Skeletal muscle tissue (tissue), 3 donors: ENCODE measurements at regions not wholly inside any gene's neighbourhood (a gene's known extent, or its start where the extent isn't known, plus 50 kb on each side); places are given as distances from the start of the nearest gene placed in this dataset.

ENCODE experiments used
- H3K27ac ChIP-seq: one replicate; pipeline ENCODE4 v1.7.0; 2013; ENCODE audit warnings: mild to moderate bottlenecking, low read depth, low read length, inconsistent platforms
- H3K27me3 ChIP-seq, 3 donors: one replicate each; pipeline ENCODE4 v1.7.0; 2013; ENCODE audit warnings: low read length in 3 of 3; ENCODE audit not compliant: control insufficient read depth in 3 of 3, insufficient read depth in 3 of 3
- H3K36me3 ChIP-seq, 3 donors: one replicate each; pipeline ENCODE4 v1.7.0; 2013; ENCODE audit warnings: low read length in 3 of 3; ENCODE audit not compliant: control insufficient read depth in 3 of 3, insufficient read depth in 3 of 3
- H3K4me1 ChIP-seq, 3 donors: one replicate each; pipeline ENCODE4 v1.7.0; 2013; ENCODE audit warnings: low read length in 3 of 3, mild to moderate bottlenecking in 3 of 3; ENCODE audit not compliant: control insufficient read depth in 3 of 3, insufficient read depth in 3 of 3
- H3K4me3 ChIP-seq, 3 donors: one replicate each; pipeline ENCODE4 v1.7.0; 2013; ENCODE audit warnings: low read length in 3 of 3
- H3K9ac ChIP-seq, 3 donors: one replicate each; pipeline ENCODE4 v1.7.0; 2013; ENCODE audit warnings: low read length in 3 of 3, mild to moderate bottlenecking in 3 of 3, moderate library complexity in 2 of 3, low read depth in 1 of 3
- H3K9me3 ChIP-seq, 3 donors: one replicate each; pipeline ENCODE4 v1.7.0; 2013; ENCODE audit warnings: low read length in 3 of 3; ENCODE audit not compliant: control insufficient read depth in 3 of 3
- donor health status: Osteomylitis.

- Histone ChIP-seq H3K9me3 (no peaks in the 10 kb centered on the region), H3K36me3 (no peaks in the 10 kb centered on the region), H3K4me1 (peaks cover 13 to 19% (median 15%) of the 10 kb centered on the region in 3 donors), H3K4me3 (no peak overlapping the region), H3K9ac (no peak overlapping the region), H3K27me3 (no peaks in the 10 kb centered on the region), H3K27ac (peak overlapping the region; percentile 81)
These were observed 479.9 kb upstream of the AKR1E2 start for GRCh38 chr10:4345877-4346646.

GRCh38 chr10:4344492-4344994 is 481.5 kb upstream of the AKR1E2 start:
- H3K9ac ChIP-seq: peak overlapping the region; percentile 33 to 47 (median 37)

GRCh38 chr10:4343873-4344272 is 482.1 kb upstream of the AKR1E2 start:
- Histone ChIP-seq H3K36me3 (no peaks in the 10 kb centered on the region), H3K4me3 (peak overlapping the region in 1 of 3 donors; percentile 44), H3K9me3 (no peaks in the 10 kb centered on the region), H3K4me1 (peaks cover 13 to 19% (median 15%) of the 10 kb centered on the region in 3 donors), H3K9ac (peak overlapping the region in 1 of 3 donors; percentile 40), H3K27me3 (no peaks in the 10 kb centered on the region), H3K27ac (peak overlapping the region; percentile 81)

More at GRCh38 chr10:4344492-4344994, 481.5 kb upstream of the AKR1E2 start:
- H3K27me3 ChIP-seq: no peaks in the 10 kb centered on the region
- no peaks in the 10 kb centered on the region for H3K9me3 ChIP-seq
- H3K27ac ChIP-seq: peak overlapping the region; percentile 81
- peaks cover 13 to 19% (median 15%) of the 10 kb centered on the region in 3 donors for H3K4me1 ChIP-seq
- H3K4me3 ChIP-seq: peak overlapping the region in 2 of 3 donors; percentile 44 to 46
- no peaks in the 10 kb centered on the region for H3K36me3 ChIP-seq

DNA sequence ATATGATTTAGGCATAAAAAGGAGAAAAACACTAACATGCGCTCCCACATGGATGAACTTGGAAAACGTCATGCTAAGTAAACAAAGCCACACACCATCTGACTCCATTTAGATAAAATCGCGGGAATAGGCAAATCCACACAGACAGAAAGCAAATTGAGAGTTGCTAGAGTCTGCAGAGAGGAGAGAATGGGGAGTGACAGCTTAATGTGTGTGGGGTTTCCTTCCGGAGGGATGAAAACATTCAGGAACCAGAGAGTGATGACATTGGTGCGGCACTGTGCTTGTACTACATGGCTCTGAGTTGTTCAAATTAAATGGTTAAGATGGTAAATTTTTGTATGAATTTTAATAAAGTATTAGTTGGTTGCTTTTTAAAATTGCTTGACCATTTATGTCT is 482.9 kb upstream of the AKR1E2 start:
- H3K9ac ChIP-seq: no peak overlapping the region

DNA sequence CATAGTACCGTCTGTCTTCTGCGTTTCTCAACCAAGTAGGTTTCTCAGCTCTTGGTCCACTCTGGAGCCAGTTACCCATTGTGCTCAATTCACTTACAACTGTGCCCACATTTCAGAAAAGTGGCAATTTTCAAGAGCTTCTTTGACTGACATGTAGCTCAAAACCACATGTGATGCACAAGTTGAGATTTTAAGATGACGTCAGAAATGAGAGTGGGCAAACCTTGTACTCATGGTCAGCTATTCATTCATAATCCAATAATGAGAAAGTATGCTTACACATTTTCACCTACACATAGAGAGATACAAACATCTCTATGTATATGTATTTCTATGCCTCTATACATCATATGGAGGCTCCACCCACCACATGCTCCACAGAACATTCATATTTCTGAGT is 487.2 kb upstream of the AKR1E2 start:
- H3K27ac ChIP-seq: no peak overlapping the region
- H3K9ac ChIP-seq: no peak overlapping the region
- H3K27me3 ChIP-seq: no peaks in the 10 kb centered on the region

More for the DNA sequence above, 482.9 kb upstream of the AKR1E2 start:
- H3K4me3 ChIP-seq: no peak overlapping the region
- no peak overlapping the region for H3K27ac ChIP-seq
- no peaks in the 10 kb centered on the region for H3K9me3 ChIP-seq
- H3K27me3 ChIP-seq: no peaks in the 10 kb centered on the region
- H3K4me1 ChIP-seq: peaks cover 13 to 23% (median 17%) of the 10 kb centered on the region in 3 donors
- no peaks in the 10 kb centered on the region for H3K36me3 ChIP-seq

DNA sequence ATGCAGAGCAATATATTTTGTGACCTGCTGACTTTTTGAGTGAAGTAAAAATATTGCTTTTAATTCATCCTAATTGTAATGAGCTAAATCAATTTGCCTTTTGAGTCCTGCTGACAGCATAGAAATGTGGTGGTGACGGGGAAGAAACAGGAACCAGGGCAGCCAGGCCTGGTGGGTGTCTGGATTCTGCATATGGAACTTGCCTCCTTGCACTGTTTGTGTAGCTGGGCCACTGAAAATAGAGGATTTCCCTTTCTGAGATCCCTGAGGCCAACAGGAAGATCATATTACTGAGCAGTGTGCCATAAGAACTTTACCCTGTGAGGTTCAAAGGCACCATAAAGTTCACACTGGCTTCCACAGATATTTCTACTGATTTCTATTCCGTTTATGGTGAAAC is 488.4 kb upstream of the AKR1E2 start:
- Histone ChIP-seq H3K4me3 (no peak overlapping the region), H3K4me1 (peaks cover 0 to 11% (median 7%) of the 10 kb centered on the region in 3 donors), H3K27ac (no peak overlapping the region), H3K27me3 (no peaks in the 10 kb centered on the region), H3K9ac (no peak overlapping the region), H3K36me3 (no peaks in the 10 kb centered on the region), H3K9me3 (no peaks in the 10 kb centered on the region)

More for the DNA sequence above, 487.2 kb upstream of the AKR1E2 start:
- Histone ChIP-seq H3K4me3 (no peak overlapping the region), H3K9me3 (no peaks in the 10 kb centered on the region), H3K36me3 (no peaks in the 10 kb centered on the region), H3K4me1 (peaks cover under 1 to 12% (median 7%) of the 10 kb centered on the region in 3 donors)

DNA sequence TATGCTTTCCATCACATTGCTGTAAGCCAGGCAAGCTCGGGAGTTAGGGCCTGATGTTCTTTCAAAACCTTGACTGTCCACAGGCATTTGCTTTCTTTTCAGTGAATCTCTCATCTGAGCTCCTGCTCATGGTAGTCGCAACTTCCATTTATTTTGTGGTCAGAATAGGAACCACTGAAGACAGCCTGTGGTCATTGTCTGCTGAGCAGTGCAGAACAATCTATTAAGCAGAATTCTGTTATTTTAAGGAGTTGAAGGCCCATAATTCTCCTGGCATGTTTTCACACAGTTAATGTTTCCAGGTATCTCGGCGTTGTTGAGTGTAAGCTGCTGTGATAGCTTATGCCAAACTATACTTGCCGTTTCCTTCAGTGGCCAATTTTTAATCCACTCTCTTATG is 491.1 kb upstream of the AKR1E2 start:
- Histone ChIP-seq H3K9me3 (no peaks in the 10 kb centered on the region), H3K9ac (no peak overlapping the region), H3K27me3 (no peaks in the 10 kb centered on the region), H3K36me3 (no peaks in the 10 kb centered on the region), H3K27ac (no peak overlapping the region), H3K4me1 (peaks cover 0 to 11% (median 7%) of the 10 kb centered on the region in 3 donors), H3K4me3 (no peak overlapping the region)

DNA sequence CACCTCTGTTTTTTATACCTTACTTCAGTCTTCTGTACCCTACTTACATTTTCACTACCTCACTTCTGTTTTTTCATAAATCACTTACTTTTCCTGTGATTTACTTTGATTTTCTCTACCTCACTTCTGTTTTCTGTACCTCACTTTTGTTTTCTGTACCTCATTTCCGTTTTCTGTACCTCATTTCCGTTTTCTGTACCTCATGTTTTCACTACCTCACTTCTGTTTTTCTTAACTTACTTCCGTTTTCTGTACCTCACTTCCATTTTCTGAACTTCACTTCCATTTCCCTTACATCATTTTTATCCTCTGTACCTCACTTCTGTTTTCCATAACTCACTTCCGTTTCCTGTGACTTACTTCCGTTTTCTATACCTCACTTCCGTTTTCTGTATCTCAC is 492.0 kb upstream of the AKR1E2 start:
- H3K27ac ChIP-seq: no peak overlapping the region
- no peaks in the 10 kb centered on the region for H3K36me3 ChIP-seq

DNA sequence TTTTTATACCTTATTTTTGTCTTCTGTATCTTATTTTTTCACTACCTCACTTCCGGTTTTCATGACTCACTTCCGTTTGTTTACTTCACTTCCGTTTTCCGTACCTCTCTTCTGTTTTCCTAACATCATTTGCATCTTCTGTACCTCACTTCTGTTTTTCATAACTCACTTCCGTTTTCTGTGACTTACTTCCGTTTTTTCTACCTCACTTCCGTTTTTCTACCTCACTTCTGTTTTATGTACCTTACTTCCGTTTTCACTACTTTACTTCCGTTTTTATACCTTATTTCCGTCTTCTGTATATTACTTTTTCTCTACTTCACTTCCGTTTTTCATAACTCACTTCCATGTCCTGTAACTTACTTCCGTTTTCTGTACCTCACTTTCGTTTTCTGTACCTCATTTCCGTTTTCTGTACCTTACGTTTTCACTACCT is 492.5 kb upstream of the AKR1E2 start:
- Histone ChIP-seq H3K4me3 (no peak overlapping the region), H3K9ac (no peak overlapping the region), H3K9me3 (no peaks in the 10 kb centered on the region), H3K4me1 (peaks cover 0 to 11% (median 7%) of the 10 kb centered on the region in 3 donors), H3K36me3 (no peaks in the 10 kb centered on the region), H3K27me3 (no peaks in the 10 kb centered on the region), H3K27ac (no peak overlapping the region)

More for the DNA sequence above, 492.0 kb upstream of the AKR1E2 start:
- H3K9me3 ChIP-seq: no peaks in the 10 kb centered on the region
- H3K4me1 ChIP-seq: peaks cover 0 to 11% (median 7%) of the 10 kb centered on the region in 3 donors
- no peak overlapping the region for H3K4me3 ChIP-seq
- H3K27me3 ChIP-seq: no peaks in the 10 kb centered on the region
- no peak overlapping the region for H3K9ac ChIP-seq

DNA sequence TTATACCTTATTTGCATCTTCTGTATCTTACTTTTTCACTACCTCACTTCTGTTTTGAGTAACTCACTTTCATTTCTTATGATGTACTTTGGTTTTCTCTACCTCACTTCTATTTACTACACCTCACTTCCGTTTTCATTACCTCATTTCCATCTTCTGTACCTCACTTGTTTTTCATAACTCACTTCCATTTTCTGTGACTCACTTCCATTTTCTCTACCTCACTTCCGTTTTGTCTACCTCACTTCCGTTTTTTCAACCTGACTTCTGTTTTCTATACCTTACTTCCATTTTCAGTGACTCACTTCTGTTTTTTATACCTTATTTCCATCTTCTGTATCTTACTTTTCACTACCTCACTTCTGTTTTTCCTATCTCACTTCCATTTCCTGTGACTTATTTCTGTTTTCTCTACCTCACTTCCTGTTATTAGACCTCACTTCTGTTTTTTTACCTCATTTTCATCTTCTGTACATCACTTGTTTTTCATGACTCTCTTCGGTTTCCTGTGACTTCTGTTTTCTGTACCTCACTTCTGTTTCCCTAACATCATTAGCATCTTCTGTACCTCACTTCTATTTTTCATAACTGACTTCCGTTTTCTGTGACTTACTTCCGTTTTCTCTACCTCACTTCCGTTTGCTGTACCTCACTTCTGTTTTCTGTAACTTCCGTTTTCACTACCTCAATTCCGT is 493.1 kb upstream of the AKR1E2 start:
- no peaks in the 10 kb centered on the region for H3K36me3 ChIP-seq
- no peak overlapping the region for H3K27ac ChIP-seq
- H3K4me3 ChIP-seq: no peak overlapping the region
- no peak overlapping the region for H3K9ac ChIP-seq
- H3K9me3 ChIP-seq: no peaks in the 10 kb centered on the region
- H3K4me1 ChIP-seq: peaks cover 0 to 5% (median 4%) of the 10 kb centered on the region in 3 donors
- no peaks in the 10 kb centered on the region for H3K27me3 ChIP-seq
